IMR-90 (cell line): ENCODE measurements at regions not wholly inside any gene's neighbourhood (a gene's known extent, or its start where the extent isn't known, plus 50 kb on each side); places are given as distances from the start of the nearest gene placed in this dataset.

Experiments used
- BHLHE40 ChIP-seq: fragments of 150-350 bp; IDR thresholded peaks from 2 replicates; pipeline ENCODE4 v1.6.1; 2016; ENCODE audit warnings: mild to moderate bottlenecking, low read depth, low read length
- CTCF ChIP-seq: conservative IDR thresholded peaks from 2 replicates; pipeline ENCODE4 v1.5.1; 2012; ENCODE audit warnings: mild to moderate bottlenecking, low read depth, low read length, improper control_type of control experiment
- MAZ ChIP-seq: IDR thresholded peaks from 2 replicates; pipeline ENCODE4 v1.6.1; 2012; ENCODE audit warnings: low read depth, mild to moderate bottlenecking, low read length, improper control_type of control experiment, moderate library complexity, borderline replicate concordance
- MXI1 ChIP-seq: IDR thresholded peaks from 2 replicates; pipeline ENCODE4 v1.6.1; 2012; ENCODE audit warnings: low read depth, mild to moderate bottlenecking, low read length, moderate library complexity, borderline replicate concordance
- POLR2A ChIP-seq: IDR thresholded peaks from 2 replicates; pipeline ENCODE4 v1.6.1; 2012; ENCODE audit warnings: mild to moderate bottlenecking, low read depth, low read length
- RFX5 ChIP-seq: IDR thresholded peaks from 2 replicates; pipeline ENCODE4 v1.8.0; 2012; ENCODE audit warnings: low read depth, mild to moderate bottlenecking, low read length, moderate library complexity

GRCh38 chr6:43836507-43837240 is 66.7 kb downstream of the VEGFA start:
- TF ChIP-seq CTCF (no peak), RFX5 (no peak), POLR2A (no peak), MAZ (no peak), MXI1 (no peak), BHLHE40 (peak; percentile 55; the same call in 1 of the 2 replicates)
